HG02852 (cell line): ENCODE measurements at regions not wholly inside any gene's neighbourhood (a gene's known extent, or its start where the extent isn't known, plus 50 kb on each side); places are given as distances from the start of the nearest gene placed in this dataset.
"Not testable (repeated sequence)": the region's sequence is repeated elsewhere in the genome, so short reads cannot be mapped to it uniquely, and the experiment has no call there.

ENCODE experiments used
- ATAC-seq: cut with Tn5 transposase; IDR thresholded peaks from one replicate; pipeline ENCODE4 v1.9.1; 2021; ENCODE audit warnings: mild to moderate bottlenecking, moderate library complexity; ENCODE audit not compliant: unreplicated experiment

DNA sequence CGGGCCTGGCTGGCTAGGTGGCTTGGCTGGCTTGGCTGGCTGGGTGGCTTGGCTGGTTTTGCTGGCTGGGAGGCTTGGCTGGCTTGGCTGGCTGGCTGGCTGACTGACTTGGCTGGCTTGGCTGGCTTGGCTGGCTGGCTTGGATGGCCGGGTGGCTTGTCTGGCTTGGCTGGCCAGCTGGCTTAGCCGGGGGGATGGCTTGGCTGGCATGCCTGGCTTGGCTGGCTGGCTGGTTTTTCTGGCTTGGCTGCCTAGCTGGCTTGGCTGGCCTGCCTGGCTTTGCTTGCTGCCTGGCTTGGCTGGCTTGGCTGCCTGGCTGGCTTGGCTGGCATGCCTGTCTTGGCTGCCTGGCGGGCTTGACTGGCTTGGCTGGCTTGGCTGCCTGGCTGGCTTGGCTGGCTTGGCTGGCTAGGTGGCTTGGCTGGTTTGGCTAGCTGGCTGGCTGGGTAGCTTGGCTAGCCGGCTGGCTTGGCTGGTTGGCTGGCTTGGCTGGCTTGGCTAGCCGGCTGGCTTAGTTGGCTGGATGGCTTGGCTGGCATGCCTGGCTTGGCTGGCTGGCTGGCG, 2829.6 kb downstream of the RPIA start:
- not testable (repeated sequence) for ATAC-seq

DNA sequence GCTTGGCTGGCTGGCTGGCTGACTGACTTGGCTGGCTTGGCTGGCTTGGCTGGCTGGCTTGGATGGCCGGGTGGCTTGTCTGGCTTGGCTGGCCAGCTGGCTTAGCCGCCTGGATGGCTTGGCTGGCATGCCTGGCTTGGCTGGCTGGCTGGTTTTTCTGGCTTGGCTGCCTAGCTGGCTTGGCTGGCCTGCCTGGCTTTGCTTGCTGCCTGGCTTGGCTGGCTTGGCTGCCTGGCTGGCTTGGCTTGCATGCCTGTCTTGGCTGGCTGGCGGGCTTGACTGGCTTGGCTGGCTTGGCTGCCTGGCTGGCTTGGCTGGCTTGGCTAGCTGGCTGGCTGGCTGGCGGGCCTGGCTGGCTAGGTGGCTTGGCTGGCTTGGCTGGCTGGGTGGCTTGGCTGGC, 2830.5 kb downstream of the RPIA start:
- not testable (repeated sequence) for ATAC-seq

DNA sequence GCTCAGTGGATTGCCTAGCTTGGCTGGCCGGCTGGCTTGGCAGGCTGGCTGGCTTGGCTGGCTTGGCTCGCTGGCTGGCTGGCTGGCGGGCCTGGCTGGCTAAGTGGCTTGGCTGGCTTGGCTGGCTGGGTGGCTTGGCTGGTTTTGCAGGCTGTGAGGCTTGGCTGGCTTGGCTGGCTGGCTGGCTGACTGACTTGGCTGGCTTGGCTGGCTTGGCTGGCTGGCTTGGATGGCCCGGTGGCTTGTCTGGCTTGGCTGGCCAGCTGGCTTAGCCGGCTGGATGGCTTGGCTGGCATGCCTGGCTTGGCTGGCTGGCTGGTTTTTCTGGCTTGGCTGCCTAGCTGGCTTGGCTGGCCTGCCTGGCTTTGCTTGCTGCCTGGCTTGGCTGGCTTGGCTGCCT, 2831.4 kb downstream of the RPIA start:
- ATAC-seq, result not testable (repeated sequence)

DNA sequence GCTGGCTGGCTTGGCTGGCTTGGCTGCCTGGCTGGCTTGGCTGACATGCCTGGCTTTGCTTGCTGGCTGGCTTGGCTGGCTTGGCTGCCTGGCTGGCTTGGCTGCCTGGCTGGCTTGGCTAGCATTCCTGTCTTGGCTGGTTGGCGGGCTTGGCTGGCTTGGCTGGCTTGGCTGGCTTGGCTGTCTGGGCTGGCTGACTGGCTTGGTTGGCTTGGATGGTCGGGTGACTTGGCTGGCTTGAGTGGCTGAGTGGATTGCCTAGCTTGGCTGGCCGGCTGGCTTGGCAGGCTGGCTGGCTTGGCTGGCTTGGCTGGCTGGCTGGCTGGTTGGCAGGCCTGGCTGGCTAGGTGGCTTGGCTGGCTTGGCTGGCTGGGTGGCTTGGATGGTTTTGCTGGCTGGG, 2832.3 kb downstream of the RPIA start:
- not testable (repeated sequence) for ATAC-seq

DNA sequence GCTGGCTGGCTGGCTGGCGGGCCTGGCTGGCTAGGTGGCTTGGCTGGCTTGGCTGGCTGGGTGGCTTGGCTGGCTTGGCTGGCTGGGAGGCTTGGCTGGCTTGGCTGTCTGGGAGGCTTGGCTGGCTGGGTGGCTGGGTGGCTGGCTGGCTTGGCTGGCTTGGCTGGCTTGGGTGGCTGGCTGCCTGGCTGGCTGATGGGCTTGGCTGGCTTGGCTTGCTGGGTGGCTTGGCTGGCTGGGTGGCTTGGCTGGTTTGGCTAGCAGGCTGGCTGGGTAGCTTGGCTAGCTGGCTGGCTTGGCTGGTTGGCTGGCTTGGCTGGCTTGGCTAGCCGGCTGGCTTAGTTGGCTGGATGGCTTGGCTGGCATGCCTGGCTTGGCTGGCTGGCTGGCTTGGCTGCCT, 2834.1 kb downstream of the RPIA start:
- not testable (repeated sequence) for ATAC-seq

DNA sequence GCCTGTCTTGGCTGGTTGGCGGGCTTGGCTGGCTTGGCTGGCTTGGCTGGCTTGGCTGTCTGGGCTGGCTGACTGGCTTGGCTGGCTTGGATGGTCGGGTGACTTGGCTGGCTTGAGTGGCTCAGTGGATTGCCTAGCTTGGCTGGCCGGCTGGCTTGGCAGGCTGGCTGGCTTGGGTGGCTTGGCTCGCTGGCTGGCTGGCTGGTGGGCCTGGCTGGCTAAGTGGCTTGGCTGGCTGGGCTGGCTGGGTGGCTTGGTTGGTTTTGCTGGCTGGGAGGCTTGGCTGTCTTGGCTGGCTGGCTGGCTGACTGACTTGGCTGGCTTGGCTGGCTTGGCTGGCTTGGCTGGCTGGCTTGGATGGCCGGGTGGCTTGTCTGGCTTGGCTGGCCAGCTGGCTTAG, 2834.6 kb downstream of the RPIA start:
- ATAC-seq, result not testable (repeated sequence)

DNA sequence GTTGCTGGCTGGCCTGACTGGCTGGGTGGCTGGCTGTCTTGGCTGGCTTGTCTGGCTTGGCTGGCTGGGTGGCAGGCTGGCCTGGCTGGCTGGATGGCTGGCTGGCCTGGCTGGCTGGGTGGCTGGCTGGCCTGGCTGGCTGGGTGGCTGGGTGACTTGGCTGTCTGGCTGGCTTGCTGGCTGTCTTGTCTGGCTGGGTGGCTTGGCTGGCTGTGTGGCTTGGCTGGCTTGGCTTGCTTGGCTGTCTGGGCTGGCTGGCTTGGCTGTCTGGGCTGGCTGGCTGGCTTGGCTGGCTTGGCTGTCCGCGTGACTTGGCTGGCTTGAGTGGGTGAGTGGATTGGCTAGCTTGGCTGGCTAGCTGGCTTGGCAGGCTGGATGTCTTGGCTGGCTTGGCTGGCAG, 2835.6 kb downstream of the RPIA start:
- not testable (repeated sequence) for ATAC-seq

DNA sequence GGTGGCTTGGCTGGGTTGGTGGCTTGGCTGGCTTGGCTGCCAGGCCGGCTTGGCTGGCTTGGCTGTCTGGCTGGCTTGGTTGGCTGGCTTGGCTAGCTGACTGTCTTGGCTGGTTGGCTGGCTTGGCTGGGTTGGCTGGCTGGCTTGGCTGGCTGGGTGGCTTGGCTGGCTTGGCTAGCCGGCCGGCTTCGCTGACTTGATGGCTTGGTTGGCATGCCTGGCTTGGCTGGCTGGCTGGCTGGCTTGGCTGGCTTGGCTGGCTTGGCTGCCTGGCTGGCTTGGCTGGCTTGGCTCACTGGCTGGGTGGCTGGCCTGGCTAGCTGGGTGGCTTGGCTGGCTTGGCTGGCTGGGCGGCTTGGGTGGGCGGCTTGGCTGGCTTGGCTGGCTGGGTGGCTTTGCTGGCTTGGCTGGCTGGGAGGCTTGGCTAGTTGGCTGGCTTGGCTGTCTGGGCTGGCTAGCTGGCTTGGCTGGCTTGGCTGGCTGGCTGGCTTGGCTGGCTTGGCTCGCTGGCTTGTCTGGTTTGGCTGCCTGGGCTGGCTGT, 2836.1 kb downstream of the RPIA start:
- ATAC-seq, result not testable (repeated sequence)

DNA sequence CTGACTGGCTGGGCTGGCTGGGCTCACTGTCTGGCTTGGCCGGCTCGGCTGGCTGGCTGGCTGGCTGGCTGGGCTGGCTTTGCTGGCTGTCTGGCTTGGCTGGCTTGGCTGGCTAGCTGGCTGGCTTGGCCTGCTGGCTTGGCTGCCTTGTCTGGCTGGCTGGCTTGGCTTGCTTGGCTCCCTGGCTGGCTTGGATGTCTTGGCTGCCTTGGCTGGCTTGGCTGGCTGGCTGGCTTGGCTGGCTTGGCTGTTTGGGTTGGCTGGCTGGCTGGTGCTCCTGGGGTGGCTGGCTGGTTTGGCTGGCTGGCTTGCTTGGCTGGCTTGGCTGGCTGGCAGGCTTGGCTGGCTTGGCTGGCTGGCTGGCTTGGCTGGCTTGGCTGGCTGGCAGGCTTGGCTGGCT, 2836.9 kb downstream of the RPIA start:
- ATAC-seq, result not testable (repeated sequence)

DNA sequence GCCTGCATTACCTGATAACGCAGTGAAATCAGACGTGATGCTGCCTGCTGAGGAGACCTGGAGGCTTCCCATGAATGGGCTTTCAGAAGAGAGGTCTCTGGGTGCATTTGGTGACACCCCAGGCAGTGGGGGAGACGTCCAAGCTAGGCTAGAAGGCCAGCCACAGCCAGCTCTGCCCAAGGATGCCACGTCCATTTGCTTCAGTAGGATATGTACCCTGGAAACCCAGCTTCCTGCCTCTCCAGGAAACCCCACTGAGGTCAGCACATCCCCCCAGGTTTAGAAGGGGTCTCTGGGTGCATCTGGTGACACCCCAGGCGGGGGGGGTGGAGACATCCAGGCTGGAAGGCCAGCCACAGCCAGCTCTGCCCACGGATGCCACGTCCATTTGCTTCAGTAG, 2844.6 kb downstream of the RPIA start:
- not testable (repeated sequence) for ATAC-seq

DNA sequence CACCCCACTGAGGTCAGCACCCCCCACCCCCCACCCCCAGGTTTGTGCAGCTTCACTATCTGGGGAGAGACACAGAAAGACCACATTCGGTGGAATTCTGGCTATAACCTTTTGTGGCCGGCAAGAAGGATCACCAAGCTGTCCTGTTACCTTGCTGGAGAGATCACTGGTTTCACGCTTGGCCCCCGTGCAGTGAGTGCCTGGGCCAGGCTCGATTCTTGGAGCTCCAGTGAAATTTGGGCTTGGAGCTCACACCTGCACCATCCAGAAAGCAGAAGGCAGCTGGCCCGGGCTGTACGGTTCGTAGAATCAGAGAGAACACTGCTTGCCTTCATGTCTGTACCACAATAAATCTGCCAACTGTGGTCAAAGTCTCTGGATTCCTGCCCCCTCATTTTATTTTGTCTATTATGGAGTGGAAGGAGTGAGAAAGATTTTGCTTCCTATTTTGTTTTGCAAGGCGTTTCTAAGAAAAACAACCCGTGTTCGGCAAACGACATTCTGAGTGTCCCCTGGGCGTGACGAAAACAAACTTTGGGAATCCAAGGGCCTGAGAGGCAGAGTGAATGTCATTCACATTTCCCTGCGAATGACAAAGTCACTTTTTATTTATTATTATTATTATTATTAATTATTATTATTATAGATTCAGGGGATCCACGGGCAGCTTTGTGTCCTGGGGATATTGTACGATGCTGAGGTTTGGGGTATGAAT, 2845.2 kb downstream of the RPIA start:
- not testable (repeated sequence) for ATAC-seq

DNA sequence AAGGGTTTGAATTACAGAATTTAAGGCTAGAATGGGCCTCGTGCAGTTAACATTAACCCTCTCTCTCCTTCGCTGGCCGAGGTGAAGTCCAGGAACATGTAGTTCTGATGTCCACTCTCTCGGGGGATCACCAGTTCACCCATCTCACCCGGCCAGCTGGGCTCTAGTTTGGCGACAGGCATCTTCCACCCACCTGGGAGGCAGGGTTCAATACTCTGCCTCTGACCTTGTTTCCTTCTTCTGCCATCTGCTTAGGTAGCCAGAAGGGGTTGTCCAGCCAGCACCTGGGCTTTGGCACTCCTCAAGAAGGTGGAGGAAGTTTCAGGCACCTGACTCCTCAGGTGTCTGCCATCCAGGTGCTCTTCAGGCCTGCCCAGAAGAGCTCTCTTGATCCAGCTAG, 2857.8 kb downstream of the RPIA start:
- not testable (repeated sequence) for ATAC-seq

DNA sequence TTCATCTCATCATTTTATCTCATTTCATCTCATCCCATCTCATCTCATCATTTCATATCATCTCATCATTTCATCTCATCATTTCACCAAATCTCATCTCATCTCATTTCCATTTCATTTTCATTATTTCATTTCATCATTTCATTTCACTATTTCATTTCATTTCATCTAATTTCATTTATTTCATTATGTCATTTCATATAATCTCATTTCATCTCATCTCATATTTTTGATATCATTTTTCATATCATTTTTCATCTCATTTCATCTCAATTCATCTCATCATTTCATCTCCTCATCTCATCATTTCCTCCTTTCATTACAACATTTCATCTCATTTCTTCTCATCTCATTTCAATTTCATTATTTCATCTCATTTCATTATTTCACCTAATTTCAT, 2866.8 kb downstream of the RPIA start:
- ATAC-seq, result not testable (repeated sequence)

DNA sequence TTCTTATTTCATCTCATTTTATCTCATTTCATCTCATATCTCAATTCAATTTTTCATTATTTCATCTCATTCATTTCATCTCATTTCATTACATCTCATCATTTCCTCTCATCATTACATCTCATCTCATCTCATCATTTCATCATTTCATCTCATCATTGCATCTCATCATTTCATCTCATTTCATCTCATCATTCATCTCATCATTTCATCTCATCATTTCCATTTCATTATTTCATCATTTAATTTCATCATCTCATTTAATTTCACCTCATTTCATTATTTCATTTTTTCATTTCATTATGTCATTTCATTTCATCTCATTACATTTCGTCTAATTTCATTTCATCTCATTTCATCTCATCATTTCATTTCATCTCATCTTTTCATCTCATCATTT, 2867.8 kb downstream of the RPIA start:
- ATAC-seq, result not testable (repeated sequence)

DNA sequence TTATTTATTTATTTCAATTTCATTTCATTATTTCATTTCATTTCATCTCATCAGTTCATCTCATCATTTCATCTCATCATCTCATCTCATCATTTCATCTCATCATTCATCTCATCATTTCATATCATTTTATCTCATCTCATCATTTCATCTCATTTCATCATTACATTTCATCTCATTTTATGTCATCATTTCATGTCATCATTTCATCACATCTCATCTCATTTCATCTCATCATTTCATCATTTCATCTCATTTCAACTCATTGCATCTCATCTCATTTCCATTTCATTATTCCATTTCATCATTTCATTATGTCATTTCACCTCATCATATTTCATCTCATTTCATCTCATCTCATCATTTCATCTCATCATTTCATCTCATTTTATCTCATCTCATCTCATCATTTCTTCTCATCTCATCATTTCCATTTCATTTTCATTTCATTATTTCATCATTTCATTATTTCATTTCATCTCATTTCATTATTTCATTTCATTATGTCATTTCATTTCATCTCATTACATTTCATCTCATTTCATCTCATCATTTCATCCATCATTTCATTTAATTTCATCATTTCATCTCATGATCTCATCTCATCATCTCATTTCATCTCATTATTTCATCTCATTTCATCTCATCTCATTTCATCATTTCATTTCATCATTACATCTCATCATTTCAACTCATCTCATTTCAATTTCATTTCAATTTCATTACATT, 2868.6 kb downstream of the RPIA start:
- ATAC-seq, result not testable (repeated sequence)

DNA sequence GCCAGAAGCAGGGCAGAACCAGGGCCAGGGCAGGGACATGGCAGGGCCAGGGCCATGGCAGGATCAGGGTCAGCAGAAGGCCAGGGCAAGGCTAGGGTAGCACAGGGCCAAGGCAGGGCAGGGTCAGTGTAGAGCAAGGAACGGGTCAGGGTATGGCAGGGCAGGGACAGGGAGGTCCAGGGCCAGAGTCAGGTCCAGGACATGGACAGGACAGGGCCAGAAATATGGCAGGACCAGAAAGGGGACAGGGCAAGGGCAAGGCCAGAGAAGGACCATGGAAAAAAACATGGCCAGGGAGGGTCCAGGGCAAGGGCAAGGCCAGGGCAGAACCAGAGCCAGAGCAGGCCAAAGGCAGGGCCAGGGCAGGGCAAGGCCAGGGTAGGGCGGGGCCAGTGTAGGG, 2870.7 kb downstream of the RPIA start:
- ATAC-seq, result not testable (repeated sequence)

DNA sequence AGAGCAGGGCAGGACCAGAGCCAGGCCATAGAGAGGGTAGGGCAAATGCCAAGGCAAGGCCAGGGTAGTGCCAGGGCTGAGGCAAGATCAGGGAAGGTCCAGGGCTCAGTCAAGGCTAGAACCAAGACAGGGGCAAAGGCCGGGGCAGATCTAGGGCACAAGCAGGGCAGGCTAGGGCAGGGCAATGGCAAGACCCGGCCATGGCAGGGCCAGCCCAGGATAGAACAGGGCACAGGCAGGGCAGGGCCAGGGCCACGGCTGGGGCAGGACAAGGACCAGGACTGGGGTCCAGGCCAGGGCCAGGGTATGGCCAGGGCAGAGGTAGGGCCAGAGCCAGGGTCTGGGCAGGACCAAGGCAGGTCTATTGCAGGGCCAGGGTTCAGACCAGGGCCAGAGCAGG, 2873.2 kb downstream of the RPIA start:
- ATAC-seq, result not testable (repeated sequence)

DNA sequence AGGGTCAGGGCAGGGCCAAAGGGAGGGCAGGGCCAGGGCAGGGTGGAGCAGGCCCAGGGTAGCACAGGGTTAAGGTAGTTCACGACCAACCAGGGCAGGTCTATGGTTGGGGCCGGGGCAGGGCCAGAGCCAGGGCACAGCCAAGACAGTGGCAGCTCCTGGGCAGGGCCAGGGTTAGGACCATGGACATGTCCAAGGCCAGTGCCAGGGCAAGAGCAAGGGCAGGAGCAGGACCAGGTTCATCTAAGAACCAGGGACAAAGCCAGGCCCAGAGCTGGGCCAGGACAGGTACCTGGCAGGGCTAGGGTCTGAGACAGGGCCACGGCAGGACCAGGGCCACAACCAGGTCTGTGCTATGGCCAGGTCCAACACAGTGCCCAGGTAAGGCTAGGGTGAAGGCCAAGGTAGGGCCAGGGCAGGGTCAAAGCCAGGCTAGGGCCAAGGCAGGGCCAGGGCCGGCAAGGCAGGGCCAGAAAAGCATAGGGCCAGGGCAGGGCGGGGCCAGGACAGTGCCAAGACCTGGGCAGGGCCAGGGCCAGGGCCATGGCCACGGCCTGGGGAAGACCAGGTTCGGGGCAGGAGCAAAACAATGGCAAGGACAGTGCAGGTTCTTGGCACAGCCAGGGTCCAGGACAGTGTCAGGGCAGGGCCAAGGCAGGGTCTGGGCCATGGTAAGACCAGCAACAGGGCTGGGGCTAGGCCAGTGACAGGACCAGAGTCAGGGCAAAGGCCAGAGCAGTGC, 2874.4 kb downstream of the RPIA start:
- not testable (repeated sequence) for ATAC-seq

DNA sequence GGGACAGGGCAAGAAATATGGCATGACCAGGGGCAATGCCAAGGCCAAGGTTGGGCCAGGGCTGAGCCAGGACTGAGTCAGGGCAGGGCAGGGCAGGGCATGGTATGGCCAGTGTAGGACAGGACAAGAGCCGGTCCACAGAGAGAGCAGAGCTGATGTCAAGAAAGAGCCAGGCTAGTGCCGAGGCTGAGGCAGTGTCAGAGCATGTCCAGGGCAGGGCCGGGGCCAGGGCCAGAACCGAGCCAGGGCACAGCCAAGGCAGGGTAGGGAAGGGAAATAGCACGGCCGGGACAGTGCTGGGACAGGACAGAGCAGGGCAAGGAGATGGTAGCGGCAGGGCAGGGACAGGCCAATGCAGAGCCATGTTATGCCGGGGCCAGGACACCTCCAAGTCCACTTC, 2875.1 kb downstream of the RPIA start:
- ATAC-seq, result not testable (repeated sequence)

DNA sequence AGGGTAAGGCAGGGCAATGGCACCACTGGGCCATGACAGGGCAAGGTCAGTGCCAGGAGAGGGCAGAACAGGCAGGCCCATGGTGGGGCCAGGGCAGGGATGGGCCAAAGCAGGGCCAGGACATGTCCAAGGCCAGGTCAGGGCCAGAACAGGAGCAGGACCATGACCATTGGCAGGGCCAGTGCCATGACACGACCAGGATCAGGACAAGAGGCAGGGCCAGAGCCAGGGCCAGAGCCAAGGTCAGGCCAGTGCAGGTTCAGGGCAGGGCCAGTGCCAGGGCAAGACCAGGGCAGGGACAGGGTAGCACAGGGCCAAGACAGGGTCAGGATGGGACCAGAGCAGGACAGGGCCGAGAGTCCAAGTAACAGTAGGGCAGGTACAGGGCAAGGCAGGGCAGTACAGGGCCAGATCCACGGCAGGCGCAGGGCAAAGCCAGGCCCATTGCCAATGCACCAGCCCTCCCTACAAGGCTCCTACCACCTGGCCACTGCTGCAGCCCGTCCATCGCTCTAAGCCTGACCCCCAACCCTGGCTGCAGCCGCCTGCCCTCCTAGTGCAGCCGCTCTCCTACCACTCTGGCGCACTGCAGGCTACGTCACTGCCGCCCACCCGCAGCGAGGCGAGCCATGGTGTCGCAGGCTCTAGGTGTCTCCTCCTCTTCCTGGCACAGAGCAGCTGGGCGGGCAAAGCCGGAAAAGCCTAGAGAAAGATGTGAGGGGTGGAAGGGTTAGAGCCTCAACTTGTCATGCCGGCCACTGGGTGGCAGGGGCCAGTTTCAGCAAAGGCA, 2876.3 kb downstream of the RPIA start:
- ATAC-seq, result not testable (repeated sequence)
